Middle frontal gyrus (tissue), 1 donor: ENCODE measurements at regions not wholly inside any gene's neighbourhood (a gene's known extent, or its start where the extent isn't known, plus 50 kb on each side); places are given as distances from the start of the nearest gene placed in this dataset.
"Not testable (repeated sequence)": the region's sequence is repeated elsewhere in the genome, so short reads cannot be mapped to it uniquely, and the experiment has no call there.

Source experiments
- DNase-seq: peaks from one replicate; pipeline ENCODE4 v3.0.0-alpha.2; 2015; ENCODE audit warnings: low spot score; ENCODE audit errors: extremely low spot score

DNA sequence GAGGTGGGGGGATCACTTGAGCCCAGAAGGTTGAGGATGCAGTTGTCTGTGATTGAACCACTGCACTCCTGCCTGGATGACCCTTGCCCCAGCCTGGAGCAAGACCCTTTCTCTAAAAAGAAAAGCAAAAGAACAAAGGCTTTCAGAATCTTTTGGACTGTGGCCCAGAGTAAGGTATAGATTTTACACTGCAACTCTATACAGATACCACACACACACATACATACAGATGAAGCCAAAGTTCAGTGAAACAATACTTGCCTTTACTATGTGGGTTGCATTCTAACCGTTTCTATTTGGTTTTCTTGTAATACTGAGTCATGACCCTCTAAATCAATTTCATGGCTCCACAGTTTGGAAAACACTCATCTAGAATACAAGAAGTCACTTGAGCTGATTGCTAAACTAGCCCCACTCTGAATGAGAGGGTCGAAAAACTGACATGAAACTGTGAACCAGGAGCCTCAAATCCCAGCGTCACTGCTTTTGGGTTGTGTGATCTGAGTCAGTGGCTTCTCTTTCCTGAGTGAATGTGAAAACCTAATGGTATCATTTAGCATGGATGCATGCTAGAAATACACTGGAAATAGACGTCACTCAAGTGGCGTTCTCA, 756.1 kb downstream of the UQCRFS1 start:
- DNase-seq, result no peak

DNA sequence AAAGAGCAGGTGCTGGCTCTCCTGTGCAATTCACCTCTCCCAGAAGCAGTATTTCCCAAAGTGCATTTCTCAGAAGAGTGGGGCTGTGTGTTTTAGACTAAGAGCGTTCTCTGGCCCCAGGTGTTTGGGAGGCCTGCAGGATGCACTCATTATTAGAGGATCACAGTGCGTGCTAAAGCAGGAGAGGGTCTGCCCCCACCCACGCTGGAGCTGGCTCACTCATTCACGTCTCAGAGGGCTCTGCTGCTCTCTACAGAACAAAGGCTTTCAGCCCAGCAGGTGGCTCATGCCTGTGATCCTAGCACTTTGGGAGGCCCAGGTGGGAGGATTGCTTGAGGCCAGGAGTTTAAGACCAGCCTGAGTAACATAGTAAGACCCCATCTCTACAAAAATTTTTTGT, 756.7 kb downstream of the UQCRFS1 start:
- DNase-seq, result no peak

DNA sequence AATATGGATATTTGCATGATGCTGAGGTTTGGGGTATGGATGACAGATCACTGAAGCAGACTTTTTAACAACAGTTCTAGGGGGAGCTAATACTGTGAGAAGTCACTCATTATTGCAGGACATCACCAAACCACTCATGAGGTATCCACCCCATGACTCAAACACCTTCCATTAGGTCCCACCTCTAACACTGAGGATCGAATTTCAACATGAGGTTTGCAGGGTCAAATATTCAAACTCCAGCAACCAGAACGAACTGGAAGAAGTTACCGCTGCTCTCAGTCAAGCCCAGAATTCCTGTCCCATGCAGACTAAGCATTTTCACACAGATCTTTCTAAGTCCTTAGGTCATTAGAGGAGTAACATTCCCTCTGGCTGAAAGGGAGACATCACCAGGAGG, 758.9 kb downstream of the UQCRFS1 start:
- no peak for DNase-seq

DNA sequence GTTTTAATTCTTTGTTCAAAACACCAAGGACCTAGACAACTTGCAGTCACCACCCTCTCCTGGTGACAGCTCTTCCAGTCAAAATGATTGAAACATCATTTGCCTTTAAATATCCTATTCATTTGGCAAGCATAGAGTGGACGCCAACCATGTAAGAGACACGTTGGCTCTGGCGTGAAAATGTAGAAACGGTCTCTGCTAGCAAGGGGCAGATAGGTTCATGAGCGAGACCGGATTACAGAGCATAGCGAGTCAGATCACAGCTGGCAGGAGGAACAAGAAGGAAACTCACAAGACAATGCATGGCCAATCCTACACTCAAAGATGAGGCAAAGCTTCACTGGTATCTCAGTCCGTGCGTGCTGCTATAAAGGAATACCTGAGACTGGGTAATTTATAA, 759.5 kb downstream of the UQCRFS1 start:
- no peak for DNase-seq

DNA sequence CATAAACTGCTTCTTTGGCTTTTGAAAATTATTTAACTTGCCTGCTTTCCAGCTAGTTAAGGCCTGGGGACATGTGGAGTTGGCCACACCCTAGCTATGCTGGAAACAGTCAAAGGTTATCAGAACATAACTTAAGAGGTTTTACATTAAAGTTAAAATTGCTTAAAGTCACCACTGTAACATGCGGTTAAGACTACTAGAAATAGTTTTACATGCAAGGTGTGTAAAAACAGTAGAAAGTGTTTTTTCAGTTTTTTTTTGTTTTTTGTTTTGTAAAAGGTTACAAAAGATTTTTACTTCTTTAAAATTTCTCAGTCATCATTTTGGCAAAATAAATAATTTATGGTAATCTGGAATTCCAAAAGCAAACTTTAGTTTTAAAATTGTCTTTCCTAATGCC, 763.1 kb downstream of the UQCRFS1 start:
- DNase-seq, result no peak

DNA sequence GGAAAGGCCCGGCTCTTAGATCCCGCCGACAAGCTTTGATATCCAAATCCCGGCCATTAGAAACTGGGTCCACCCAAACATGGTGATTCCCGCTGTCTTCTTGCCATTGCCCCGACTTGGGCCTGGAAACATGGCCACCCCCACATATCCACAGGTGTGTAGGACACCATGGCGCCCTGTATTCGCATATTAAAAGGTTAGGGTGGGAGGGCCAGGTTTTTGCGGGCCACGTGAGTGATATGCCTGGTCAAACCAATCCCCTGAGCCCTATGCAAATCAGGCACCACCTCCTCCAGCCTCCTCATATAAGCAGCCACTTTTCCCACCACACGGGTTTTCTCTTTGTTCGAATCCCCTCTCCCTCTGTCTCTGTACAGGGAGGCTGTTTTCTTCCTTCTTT, 766.4 kb downstream of the UQCRFS1 start:
- no peak for DNase-seq

DNA sequence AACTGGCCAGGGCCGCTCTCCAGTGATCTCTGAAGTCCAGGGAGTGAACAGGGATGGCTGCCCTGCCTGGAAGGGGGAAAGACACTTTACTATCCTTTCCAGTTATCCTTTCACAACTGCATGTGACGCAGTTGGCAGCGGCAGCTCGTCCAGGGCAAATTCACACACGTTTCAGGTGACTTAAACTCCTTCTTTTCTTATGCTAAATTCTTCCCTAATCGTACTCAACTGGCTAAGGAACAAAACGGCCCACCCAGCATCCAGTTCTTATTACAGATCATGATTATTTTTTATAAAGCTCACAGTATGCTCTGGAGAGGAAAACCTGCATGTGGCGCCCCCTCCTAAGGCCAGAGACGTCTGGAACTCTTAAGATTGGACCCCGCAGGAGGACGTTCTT, 767.1 kb downstream of the UQCRFS1 start:
- DNase-seq, result no peak

DNA sequence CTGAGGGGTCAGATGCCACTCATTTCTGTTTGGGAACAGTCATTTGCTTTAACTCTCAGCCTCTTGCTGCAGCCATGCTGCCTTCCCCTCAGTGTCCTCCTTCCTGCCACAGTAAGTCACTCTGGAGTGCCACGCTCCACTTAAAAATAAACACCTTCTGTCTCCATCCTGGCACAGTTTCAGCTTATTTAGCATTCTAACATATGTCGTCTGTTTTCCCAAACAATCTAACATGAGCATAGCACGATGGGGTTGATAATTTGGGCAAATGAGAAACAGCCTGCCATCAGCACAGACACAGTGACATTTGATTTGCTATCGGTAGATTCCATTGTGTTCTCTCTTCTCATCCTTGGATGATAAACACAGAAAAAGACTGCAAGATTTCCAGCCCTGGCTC, 768.6 kb downstream of the UQCRFS1 start:
- DNase-seq, result no peak

DNA sequence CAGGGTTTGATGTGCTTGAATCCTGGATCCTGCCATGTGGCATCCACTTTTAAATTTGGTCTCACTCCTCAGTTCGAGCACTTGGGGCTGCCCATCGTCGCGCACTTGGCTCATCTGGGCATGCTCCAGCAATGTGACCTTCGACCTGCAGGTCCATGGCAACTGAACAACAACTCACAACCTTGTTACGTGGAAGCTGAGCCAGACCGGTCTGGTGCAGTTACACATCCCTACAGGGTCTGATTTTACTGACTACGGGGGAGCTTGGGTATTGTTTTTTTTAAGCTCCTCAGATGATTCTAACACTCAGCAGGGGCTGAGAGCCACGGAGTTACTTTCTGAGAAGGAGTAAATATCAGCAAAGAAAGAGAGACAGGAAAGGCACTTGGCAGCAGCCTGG, 769.6 kb downstream of the UQCRFS1 start:
- DNase-seq, result no peak

DNA sequence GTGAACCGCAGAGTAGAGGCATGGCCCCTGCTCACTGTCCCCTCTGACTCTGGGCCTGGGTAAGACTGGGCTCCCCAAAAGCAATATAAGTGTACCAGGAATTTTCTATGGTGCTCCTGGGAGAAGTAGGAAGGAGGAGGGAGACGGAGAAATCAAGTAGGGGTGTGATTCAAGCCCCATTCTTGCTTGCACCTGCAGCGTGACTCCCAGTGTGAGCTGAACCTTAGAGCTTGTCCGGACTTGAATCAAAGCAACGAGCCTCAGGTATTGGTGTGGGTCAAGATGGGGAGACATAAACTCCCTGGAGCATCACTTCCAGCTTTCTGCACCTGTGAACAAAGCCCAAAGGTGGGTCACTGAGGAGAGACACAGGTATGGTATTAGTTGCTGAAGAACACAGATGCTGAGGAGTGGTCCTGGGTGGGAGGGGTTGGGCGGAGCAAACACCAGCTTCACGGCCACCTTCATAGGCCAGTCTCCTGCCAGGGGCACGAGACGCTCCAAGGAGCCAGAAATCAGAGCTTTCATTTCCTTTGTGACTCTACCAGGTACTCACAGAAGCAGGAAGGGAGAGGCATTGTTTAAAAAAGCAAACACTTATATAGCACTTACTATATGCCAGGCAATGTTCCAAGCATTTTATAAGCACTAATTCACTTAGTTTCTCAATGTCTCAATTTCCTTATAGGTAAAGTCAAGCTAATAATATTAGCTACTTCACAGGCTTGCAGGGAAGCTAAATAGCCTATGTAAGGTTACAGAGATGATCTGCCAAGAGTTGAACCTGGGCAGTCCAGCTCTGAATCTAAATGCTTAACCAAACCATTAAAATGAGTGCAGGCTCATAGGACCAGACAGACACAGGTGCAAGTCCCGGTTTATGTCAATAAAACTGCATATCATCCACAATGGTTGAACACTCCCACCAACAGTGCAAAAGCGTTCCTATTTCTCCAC, 775.3 kb downstream of the UQCRFS1 start:
- no peak for DNase-seq

DNA sequence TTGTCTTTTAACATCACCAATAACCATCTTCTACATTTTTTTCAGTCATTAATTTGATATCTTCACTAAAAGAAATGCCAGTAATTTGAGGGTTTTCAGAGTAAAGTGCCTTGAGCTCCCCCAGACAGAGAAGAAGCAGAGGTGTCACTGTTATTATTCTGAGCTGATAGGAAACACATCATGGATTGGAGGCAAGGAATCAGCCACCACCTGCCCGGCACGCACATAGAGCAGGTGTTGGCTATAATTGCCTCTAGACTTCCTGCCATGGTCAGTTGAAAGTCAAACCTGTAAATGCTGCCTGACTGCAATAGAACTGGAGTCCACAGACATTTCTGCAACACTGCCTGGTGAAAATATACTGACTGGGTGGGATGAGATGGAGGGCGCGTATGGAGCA, 776.6 kb downstream of the UQCRFS1 start:
- no peak for DNase-seq

DNA sequence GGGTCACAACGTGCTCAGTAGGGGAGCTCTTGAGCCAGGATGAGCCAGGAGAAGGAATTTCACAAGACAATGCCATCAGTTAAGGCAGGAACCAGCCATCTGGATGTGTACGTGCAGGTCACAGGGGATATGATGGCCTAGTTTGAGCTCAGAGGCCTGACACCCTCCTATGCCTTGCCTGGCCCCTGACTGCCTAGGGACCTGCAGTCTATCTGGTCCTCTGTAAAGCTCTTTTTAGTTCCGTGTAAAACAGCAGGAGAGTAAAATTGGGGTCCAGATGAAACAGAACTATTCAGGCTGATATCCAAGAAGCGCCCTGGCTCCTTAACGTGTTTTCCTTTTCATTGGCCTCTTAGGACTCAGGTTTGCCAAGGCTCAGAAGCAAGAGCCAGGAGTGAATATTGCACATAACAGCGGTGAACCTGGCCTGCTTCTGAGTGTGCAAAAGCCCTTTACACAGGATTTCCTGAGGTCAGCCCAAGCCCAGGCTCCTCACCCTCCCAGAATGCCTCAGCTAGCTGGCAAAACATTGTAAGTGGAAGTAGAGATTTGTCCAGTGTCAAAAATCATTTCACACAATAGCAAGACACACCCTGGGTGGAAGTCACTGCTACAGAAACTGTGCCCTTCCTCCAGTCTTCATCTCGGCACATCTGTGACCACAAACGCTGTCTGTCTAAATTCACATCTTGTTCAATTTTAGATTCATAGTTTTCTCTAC, 777.2 kb downstream of the UQCRFS1 start:
- DNase-seq, result no peak

DNA sequence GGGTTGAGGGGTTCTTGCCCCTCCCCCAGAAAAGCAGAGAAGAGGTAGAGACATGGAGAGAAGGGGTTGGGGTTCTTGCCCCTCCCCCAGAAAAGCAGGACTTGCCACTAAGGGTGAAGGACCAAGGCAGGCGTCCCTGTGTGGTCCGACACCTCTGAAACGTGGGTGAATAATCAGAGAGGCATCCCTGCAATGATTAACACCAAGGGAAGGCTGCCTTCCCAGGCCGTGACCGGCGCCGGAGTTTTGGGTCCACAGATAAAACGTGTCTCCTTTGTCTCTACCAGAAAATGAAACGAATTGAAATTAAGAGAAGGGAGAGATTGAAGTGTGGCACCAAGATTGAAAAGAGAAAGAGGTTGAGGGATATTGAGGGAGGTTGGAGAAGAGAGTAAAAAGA, 778.2 kb downstream of the UQCRFS1 start:
- DNase-seq, result not testable (repeated sequence)

DNA sequence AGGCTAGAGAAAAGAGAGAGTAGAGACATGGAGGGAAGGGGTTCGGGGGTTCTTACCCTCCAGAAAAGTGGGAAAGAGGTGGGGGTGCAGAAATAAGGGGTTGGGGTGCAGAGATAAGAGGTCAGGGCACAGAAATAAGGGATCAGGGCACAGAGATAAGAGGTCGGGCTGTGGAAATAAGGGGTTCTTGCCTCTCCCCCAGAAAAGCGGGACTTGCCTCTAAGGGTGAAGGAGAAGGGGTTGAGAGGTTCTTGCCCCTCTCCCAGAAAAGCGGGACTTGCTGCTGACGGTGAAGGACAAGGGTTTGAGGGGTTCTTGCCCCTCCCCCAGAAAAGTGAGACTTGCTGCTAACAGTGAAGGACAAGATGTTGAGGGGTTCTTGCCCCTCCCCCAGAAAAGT, 778.6 kb downstream of the UQCRFS1 start:
- not testable (repeated sequence) for DNase-seq

DNA sequence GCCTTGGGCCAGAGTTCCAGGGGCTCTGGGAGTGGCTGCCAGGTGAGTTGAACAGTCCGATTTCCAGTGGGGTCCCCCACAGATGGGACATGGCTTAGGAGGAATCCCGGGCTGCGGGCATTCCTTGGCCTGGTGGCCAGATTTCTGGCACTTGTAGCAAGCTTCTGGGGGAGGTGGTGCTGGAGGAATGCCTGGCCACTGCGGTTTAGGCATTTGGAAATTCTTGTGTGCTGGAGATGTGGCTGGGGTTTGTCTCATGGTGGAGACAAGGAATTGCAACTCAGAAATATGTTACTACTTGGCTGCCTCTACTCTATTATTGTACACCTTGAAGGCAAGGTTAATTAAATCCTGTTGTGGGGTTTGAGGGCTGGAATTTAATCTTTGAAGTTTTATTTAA, 779.8 kb downstream of the UQCRFS1 start:
- not testable (repeated sequence) for DNase-seq

DNA sequence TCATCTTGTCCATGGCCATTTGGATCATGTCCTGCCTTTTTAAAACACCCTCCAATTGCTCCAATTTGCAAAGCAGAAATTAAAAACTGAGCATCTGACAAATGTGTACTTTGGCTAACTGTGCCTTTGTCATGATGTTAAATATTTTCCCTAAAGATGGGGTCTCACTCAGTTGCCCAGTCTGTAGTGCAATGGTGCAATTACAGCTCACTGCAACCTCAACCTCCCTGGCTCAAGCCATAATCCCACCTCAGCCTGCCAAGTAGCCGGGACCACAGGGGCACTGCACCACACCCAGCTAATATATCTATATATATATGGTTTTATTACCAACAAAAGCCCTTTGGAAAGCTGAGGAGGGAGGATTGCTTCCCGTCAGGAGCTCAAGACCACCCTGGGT, 782.7 kb downstream of the UQCRFS1 start:
- DNase-seq, result no peak

DNA sequence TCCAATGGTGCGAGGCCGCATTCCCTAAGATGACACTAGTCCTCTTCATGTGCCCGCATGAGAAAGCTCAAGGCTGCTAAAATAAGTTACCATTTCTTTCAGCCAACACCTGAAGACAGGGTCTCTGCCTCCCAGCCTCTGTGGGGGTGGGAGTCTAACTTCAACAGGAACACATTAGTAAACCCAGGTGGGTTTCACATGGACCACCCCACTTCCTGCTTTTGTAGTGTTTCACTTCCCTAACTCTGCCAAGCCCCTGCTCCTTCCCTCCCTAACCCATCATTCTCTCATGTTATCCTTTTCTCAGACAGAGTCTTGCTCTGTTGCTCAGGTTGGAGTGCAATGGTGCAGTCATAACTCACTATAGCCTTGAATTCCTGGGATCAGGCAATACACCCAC, 783.6 kb downstream of the UQCRFS1 start:
- DNase-seq, result no peak

DNA sequence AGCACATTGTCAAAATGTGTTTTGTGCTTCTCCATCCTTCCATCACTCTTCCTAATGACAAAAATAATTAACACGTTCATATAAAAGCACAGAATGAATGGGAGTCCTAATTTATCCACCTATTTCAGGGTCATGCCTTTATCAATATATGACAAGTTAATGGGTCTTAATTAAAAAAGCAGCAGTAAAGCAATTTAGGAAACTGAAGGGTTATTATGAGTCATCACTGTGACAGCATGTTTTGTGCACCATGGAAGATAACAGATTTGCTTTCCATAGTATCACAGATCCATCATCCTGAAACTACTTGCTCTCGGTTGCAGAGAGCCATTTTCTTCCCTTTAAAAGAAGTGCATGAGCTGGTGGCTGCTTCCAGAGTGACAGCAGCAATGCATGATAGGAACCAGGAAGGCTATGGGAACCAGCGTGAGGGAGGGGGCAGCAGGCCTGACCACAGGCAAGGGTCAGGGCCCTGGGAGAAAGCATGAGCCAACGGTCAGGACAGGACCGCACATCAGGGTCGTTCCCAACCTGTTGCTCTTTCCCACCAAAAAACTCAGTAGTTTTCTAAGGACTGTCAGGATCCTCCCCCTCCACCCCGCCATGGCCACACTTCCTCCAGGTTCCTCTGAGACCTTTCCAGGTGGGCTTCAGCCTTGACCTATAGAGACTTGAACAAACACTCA, 784.1 kb downstream of the UQCRFS1 start:
- DNase-seq, result no peak

DNA sequence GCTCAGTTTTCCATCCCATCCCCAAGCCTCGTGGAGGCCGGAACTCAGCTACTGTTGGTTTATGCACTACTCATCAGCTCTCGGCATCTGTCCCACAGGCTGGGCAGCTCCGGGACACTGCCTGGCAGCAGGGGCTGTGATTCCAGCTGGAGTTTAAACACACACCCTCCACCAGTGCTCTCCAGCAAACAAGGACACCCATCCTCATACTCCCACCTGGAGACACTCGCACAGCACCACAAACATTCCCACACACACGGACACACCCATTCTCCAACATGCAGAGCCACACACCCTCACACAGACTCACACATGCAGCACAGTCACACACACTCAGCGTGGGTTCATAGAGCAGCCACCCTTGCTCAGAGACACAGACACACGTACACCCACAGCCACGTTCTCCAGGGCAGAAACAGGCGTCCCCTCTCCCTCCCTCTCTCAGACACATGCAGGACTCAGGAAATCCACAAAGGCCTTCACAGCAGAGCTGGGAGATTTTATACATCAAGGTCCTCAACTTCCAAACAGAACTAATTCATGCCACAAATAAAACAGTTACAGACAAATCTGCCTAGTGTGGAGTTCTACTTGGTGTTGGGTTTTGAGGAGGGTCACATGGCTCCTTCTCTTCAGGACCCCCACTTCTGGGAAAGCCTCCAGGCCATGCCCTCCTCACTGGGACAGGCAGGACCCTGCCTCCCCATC, 785.4 kb downstream of the UQCRFS1 start:
- no peak for DNase-seq

DNA sequence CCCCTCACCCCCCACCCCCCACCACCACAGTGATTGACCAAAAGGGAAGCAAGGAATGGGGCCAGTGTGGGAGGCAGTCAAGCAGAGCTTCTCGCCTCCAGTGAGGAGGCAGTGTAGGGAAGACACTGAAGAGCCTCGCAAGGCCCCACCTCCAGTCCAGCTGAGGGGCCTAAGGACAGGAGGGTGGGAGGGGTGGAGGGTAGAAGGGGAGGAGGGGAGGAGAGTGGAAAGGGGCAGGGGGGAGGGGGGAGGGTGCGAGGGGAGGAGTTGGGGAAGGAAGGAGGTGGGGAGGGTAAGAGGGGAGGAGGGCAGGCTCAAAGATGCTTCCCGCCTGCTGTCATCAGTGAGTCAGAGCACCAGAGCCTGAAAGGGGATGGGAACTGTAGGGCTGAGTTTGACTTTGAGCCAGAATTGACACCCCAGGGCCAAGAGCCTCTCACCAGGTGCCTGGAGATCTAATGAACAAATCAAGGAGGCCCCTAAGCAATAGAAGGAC, 786.2 kb downstream of the UQCRFS1 start:
- no peak for DNase-seq
